Aorta (tissue), 5 donors: ENCODE measurements at regions not wholly inside any gene's neighbourhood (a gene's known extent, or its start where the extent isn't known, plus 50 kb on each side); places are given as distances from the start of the nearest gene placed in this dataset.

Experiments
- ATAC-seq: fragments of 200-7000 bp; cut with Tn5 transposase; one replicate; pipeline ENCODE4 v1.9.1; 2022; ENCODE audit warnings: moderate library complexity; ENCODE audit not compliant: low FRiP score
- DNase-seq, 2 donors: peaks; one replicate each; pipeline ENCODE4 v3.0.0-alpha.2; 2020
- H3K27ac ChIP-seq, 2 donors: one replicate each; pipeline ENCODE4 v1.5.1; 2013; ENCODE audit warnings: low read length in 2 of 2, mild to moderate bottlenecking in 2 of 2, moderate library complexity in 2 of 2, control low read depth in 1 of 2, inconsistent platforms in 1 of 2, low read depth in 1 of 2
- H3K27me3 ChIP-seq, 2 donors: one replicate each; pipeline ENCODE4 v1.6.1; 2013; ENCODE audit warnings: control low read depth in 1 of 2, low read length in 1 of 2, mild to moderate bottlenecking in 1 of 2, moderate library complexity in 1 of 2; ENCODE audit not compliant: insufficient read depth in 2 of 2, control insufficient read depth in 1 of 2
- H3K36me3 ChIP-seq, 2 donors: one replicate each; pipeline ENCODE4 v1.6.1; 2013; ENCODE audit warnings: control low read depth in 1 of 2, low read length in 1 of 2, mild to moderate bottlenecking in 1 of 2; ENCODE audit not compliant: insufficient read depth in 2 of 2, control insufficient read depth in 1 of 2
- H3K4me1 ChIP-seq, 2 donors: one replicate each; pipeline ENCODE4 v1.6.1; 2013; ENCODE audit warnings: low read length in 2 of 2, control low read depth in 1 of 2, mild to moderate bottlenecking in 1 of 2, moderate library complexity in 1 of 2; ENCODE audit not compliant: insufficient read depth in 2 of 2, control insufficient read depth in 1 of 2
- H3K4me3 ChIP-seq, 2 donors: one replicate each; pipeline ENCODE4 v1.5.1; 2013; ENCODE audit warnings: low read length in 2 of 2, control low read depth in 1 of 2, mild to moderate bottlenecking in 1 of 2
- H3K9me3 ChIP-seq: one replicate; pipeline ENCODE4 v1.6.1; 2013; ENCODE audit warnings: mild to moderate bottlenecking, low read length; ENCODE audit not compliant: control insufficient read depth
- WGBS, 2 donors: extraction: QIAGEN DNeasy Blood & Tissue Kit; methylation state at CpG; one replicate each; pipeline ENCODE4 v1.1.7; 2013; 5-methylcytosine and 5-hydroxymethylcytosine counted together
- intact Hi-C, 2 donors: fragments of 100-400 bp; cut with DNase I; formaldehyde crosslinking; loops; one replicate each; pipeline versions ENCODE4 v1.14.2 to v1.15.0; 2022
- donor health status: healthy with polysubstance abuse.
- donor health status: Bipolar disorder and iron deficiency.
- donor health status: DM: no; HTN: no; CAD: no.
- donor health status: DM: no; HTN: no; CAD: no.
- donor health status: DM: yes; HTN: yes; CAD: no.

- no peak for ATAC-seq
- Histone ChIP-seq H3K27me3 (no peaks in the 10 kb centered on the region), H3K36me3 (no peaks in the 10 kb centered on the region), H3K4me3 (no peak overlapping the region), H3K4me1 (peaks cover 0 to 4% of the 10 kb centered on the region in 2 donors), H3K27ac (no peak overlapping the region), H3K9me3 (no peaks in the 10 kb centered on the region)
- 74 to 82% methylated on average over 5 of the region's 5 CpGs for WGBS, 2 donors
- intact Hi-C loops, result no loop called here
- DNase-seq, result peak in 1 of 2 donors; percentile 66
These were observed 200.0 kb upstream of the SGK1 start for GRCh38 chr6:134517868-134518267.

GRCh38 chr6:134517145-134517658, 199.3 kb upstream of the SGK1 start:
- 5% methylated on average over 9 of the region's 9 CpGs for WGBS, 2 donors
- no peaks in the 10 kb centered on the region for H3K9me3 ChIP-seq
- intact Hi-C loops, result no loop called here
- H3K27me3 ChIP-seq, result no peaks in the 10 kb centered on the region
- no peak overlapping the region for H3K4me3 ChIP-seq
- H3K36me3 ChIP-seq, result no peaks in the 10 kb centered on the region
- peak overlapping the region in 1 of 2 donors; percentile 17 for H3K27ac ChIP-seq
- ATAC-seq (peak; percentile 84), DNase-seq (peak; percentile 79 to 81)
- H3K4me1 ChIP-seq, result peaks cover 0 to 4% of the 10 kb centered on the region in 2 donors

- intact Hi-C loops, result no loop called here
- WGBS, 2 donors, result 53 to 58% methylated on average over 3 of the region's 3 CpGs
- H3K27ac ChIP-seq, result no peak overlapping the region
These were observed 198.7 kb upstream of the SGK1 start for GRCh38 chr6:134516582-134516981.

GRCh38 chr6:134515986-134516385, 198.1 kb upstream of the SGK1 start:
- peaks cover 0 to 4% of the 10 kb centered on the region in 2 donors for H3K4me1 ChIP-seq
- DNase-seq (no peak), ATAC-seq (no peak)
- intact Hi-C loops, result no loop called here
- no peaks in the 10 kb centered on the region for H3K9me3 ChIP-seq
- no peak overlapping the region for H3K27ac ChIP-seq
- WGBS, 2 donors, result 11 to 19% methylated on average over 2 of the region's 2 CpGs
- no peak overlapping the region for H3K4me3 ChIP-seq
- H3K36me3 ChIP-seq, result no peaks in the 10 kb centered on the region
- H3K27me3 ChIP-seq, result no peaks in the 10 kb centered on the region

More at GRCh38 chr6:134516582-134516981, 198.7 kb upstream of the SGK1 start:
- H3K36me3 ChIP-seq, result no peaks in the 10 kb centered on the region
- no peaks in the 10 kb centered on the region for H3K27me3 ChIP-seq
- no peak for DNase-seq
- H3K4me3 ChIP-seq, result no peak overlapping the region
- no peak for ATAC-seq
- H3K9me3 ChIP-seq, result no peaks in the 10 kb centered on the region
- peaks cover 0 to 4% of the 10 kb centered on the region in 2 donors for H3K4me1 ChIP-seq

- H3K9me3 ChIP-seq, result no peaks in the 10 kb centered on the region
- intact Hi-C loops, result no loop called here
- 55 to 60% methylated on average over 2 of the region's 2 CpGs for WGBS, 2 donors
- H3K27ac ChIP-seq, result no peak overlapping the region
- peak in 1 of 2 donors; percentile 82 for DNase-seq
- ATAC-seq, result no peak
- peaks cover 0 to 4% of the 10 kb centered on the region in 2 donors for H3K4me1 ChIP-seq
- H3K4me3 ChIP-seq, result no peak overlapping the region
- H3K36me3 ChIP-seq, result no peaks in the 10 kb centered on the region
- H3K27me3 ChIP-seq, result no peaks in the 10 kb centered on the region
These were observed 195.1 kb upstream of the SGK1 start for GRCh38 chr6:134512981-134513391.

- H3K27me3 ChIP-seq, result no peaks in the 10 kb centered on the region
- peaks cover 0 to 3% of the 10 kb centered on the region in 2 donors for H3K4me1 ChIP-seq
- H3K27ac ChIP-seq, result no peak overlapping the region
- DNase-seq, result no peak
- intact Hi-C loops, result no loop called here
- H3K36me3 ChIP-seq, result no peaks in the 10 kb centered on the region
- H3K4me3 ChIP-seq, result no peak overlapping the region
- 96 to 97% methylated on average over 7 of the region's 7 CpGs for WGBS, 2 donors
- H3K9me3 ChIP-seq, result no peaks in the 10 kb centered on the region
- ATAC-seq, result no peak
These were observed 194.2 kb upstream of the SGK1 start for GRCh38 chr6:134511984-134512683.

- no peak for DNase-seq
- Histone ChIP-seq H3K27me3 (no peaks in the 10 kb centered on the region), H3K4me3 (no peak overlapping the region), H3K36me3 (no peaks in the 10 kb centered on the region), H3K9me3 (no peaks in the 10 kb centered on the region), H3K4me1 (no peaks in the 10 kb centered on the region), H3K27ac (no peak overlapping the region)
- intact Hi-C loops, result no loop called here
- ATAC-seq, result no peak
- WGBS, 2 donors, result 82 to 89% methylated on average over 3 of the region's 3 CpGs
These were observed 193.0 kb upstream of the SGK1 start for GRCh38 chr6:134510920-134511319.

- intact Hi-C loops, result no loop called here
These were observed 192.2 kb upstream of the SGK1 start for GRCh38 chr6:134510142-134510541.

GRCh38 chr6:134508862-134509498, 191.1 kb upstream of the SGK1 start:
- H3K4me3 ChIP-seq, result no peak overlapping the region

More at GRCh38 chr6:134510142-134510541, 192.2 kb upstream of the SGK1 start:
- DNase-seq (no peak), ATAC-seq (no peak)
- 81 to 91% methylated on average over 4 of the region's 4 CpGs for WGBS, 2 donors
- Histone ChIP-seq H3K27me3 (no peaks in the 10 kb centered on the region), H3K9me3 (no peaks in the 10 kb centered on the region), H3K27ac (no peak overlapping the region), H3K36me3 (no peaks in the 10 kb centered on the region), H3K4me1 (no peaks in the 10 kb centered on the region), H3K4me3 (no peak overlapping the region)

More at GRCh38 chr6:134508862-134509498, 191.1 kb upstream of the SGK1 start:
- intact Hi-C loops, result no loop called here
- no peak for ATAC-seq
- no peak overlapping the region for H3K27ac ChIP-seq
- H3K36me3 ChIP-seq, result no peaks in the 10 kb centered on the region
- no peaks in the 10 kb centered on the region for H3K9me3 ChIP-seq
- WGBS, 2 donors, result 93 to 98% methylated on average over 7 of the region's 7 CpGs
- H3K27me3 ChIP-seq, result no peaks in the 10 kb centered on the region
- H3K4me1 ChIP-seq, result no peaks in the 10 kb centered on the region
- no peak for DNase-seq
